Fibroblast of lung (primary cell): ENCODE measurements at regions not wholly inside any gene's neighbourhood (a gene's known extent, or its start where the extent isn't known, plus 50 kb on each side); places are given as distances from the start of the nearest gene placed in this dataset.

ENCODE experiments used
- DNase-seq, 2 donors: peaks; one replicate each; pipeline versions ENCODE4 v3.0.0 to v3.0.0-alpha.2; 2010; ENCODE audit warnings: low read depth in 2 of 2
- H2AFZ ChIP-seq: 2 replicates; pipeline ENCODE4 v1.5.1; 2012; ENCODE audit warnings: low read length, control low read depth, inconsistent platforms
- H3K27ac ChIP-seq: 2 replicates; pipeline ENCODE4 v1.5.1; 2011; ENCODE audit warnings: low read length, control low read depth; ENCODE audit not compliant: insufficient read depth
- H3K27me3 ChIP-seq: 2 replicates; pipeline ENCODE4 v1.5.1; 2011; ENCODE audit warnings: mild to moderate bottlenecking, low read length; ENCODE audit not compliant: control insufficient read depth, insufficient read depth
- H3K36me3 ChIP-seq: 2 replicates; pipeline ENCODE4 v1.5.1; 2011; ENCODE audit warnings: low read length; ENCODE audit not compliant: control insufficient read depth, insufficient read depth
- H3K4me1 ChIP-seq: 2 replicates; pipeline ENCODE4 v1.5.1; 2011; ENCODE audit warnings: low read length; ENCODE audit not compliant: control insufficient read depth, insufficient read depth; ENCODE audit errors: extremely low read depth
- H3K4me2 ChIP-seq: 2 replicates; pipeline ENCODE4 v1.5.1; 2011; ENCODE audit warnings: low read length, control low read depth; ENCODE audit not compliant: insufficient read depth; ENCODE audit errors: extremely low read depth
- H3K4me3 ChIP-seq, 4 experiments: fragments of 200-600 bp in 1 of 4; sonication (generic) in 1 of 4; replicated peaks in 1 of 4; 2 replicates each; pipeline ENCODE4 v1.5.1; 2011 to 2016; ENCODE audit warnings: low read length in 4 of 4, low read depth in 3 of 4, mild to moderate bottlenecking in 3 of 4, control low read depth in 2 of 4, inconsistent platforms in 1 of 4, mixed read lengths in 1 of 4; ENCODE audit not compliant: insufficient read depth in 1 of 4; ENCODE audit errors: control extremely low read depth in 1 of 4
- H3K79me2 ChIP-seq: 2 replicates; pipeline ENCODE4 v1.5.1; 2012; ENCODE audit warnings: mild to moderate bottlenecking, low read length, inconsistent platforms; ENCODE audit not compliant: control insufficient read depth, insufficient read depth
- H3K9ac ChIP-seq: 2 replicates; pipeline ENCODE4 v1.5.1; 2011; ENCODE audit warnings: mild to moderate bottlenecking, low read length, control low read depth; ENCODE audit not compliant: insufficient read depth
- H3K9me3 ChIP-seq: 2 replicates; pipeline ENCODE4 v1.5.1; 2012; ENCODE audit warnings: low read depth, low read length; ENCODE audit not compliant: control insufficient read depth, insufficient read depth
- H4K20me1 ChIP-seq: 2 replicates; pipeline ENCODE4 v1.5.1; 2011; ENCODE audit warnings: low read length; ENCODE audit not compliant: control insufficient read depth, insufficient read depth; ENCODE audit errors: extremely low read depth
- CTCF ChIP-seq, 2 donors: IDR thresholded peaks in 1 of 2; conservative IDR thresholded peaks in 1 of 2; 1 replicate in 1 of 2; 2 replicates in 1 of 2; pipeline ENCODE4 v1.5.1; 2011 to 2012; ENCODE audit warnings: low read length in 2 of 2, control low read depth in 1 of 2, inconsistent platforms in 1 of 2, low read depth in 1 of 2, mild to moderate bottlenecking in 1 of 2
- EZH2 ChIP-seq: IDR thresholded peaks from 2 replicates; pipeline ENCODE4 v1.5.1; 2012; ENCODE audit warnings: low read length, control low read depth, mild to moderate bottlenecking; ENCODE audit errors: missing control alignments

- TF ChIP-seq CTCF (conservative IDR thresholded peaks at IDR 0.05 in 1 of 2, IDR thresholded peaks at IDR 0.05 in 1 of 2; ENCODE audit: low read depth in 1 of 2, low read length in 2 of 2), result no peak
- no peak for TF ChIP-seq EZH2
- H3K27ac ChIP-seq, result no peak overlapping the region
Measured at GRCh38 chr3:59502806-59503205, 453.0 kb upstream of the CFAP20DC start.

DNA sequence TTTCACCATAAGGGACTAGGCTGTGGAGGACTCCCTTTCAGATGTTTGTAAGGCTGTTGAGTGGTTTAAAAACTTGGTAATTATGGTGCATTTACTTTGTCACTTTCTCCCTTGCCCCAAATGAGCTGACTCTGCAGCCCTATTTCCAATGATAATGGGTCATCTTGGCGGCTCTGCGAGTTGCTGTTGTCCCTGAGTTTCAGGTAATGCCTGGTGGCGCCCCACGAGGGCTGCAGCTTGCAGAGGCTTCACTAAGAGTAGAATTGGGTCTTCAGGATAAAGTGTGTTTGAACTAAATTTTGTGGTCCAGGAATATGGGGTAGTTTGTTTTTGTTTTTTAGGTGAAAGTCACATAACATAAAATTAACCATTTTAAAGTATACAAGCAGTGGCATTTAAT lies 450.1 kb upstream of the CFAP20DC start:
- Histone ChIP-seq H3K79me2 (no peaks in the 10 kb centered on the region), H3K27ac (no peak overlapping the region), H3K4me1 (no peaks in the 10 kb centered on the region), H3K9ac (no peak overlapping the region), H3K27me3 (no peaks in the 10 kb centered on the region), H3K36me3 (no peaks in the 10 kb centered on the region), H3K9me3 (no peaks in the 10 kb centered on the region), H3K4me3 (no peak overlapping the region), H3K4me2 (no peak overlapping the region), H2AFZ (no peak overlapping the region), H4K20me1 (no peaks in the 10 kb centered on the region)
- no peak for DNase-seq
- TF ChIP-seq EZH2 (no peak), CTCF (conservative IDR thresholded peaks at IDR 0.05 in 1 of 2, IDR thresholded peaks at IDR 0.05 in 1 of 2; ENCODE audit: low read depth in 1 of 2, low read length in 2 of 2) (no peak)

More at GRCh38 chr3:59502806-59503205, 453.0 kb upstream of the CFAP20DC start:
- DNase-seq, result peak; percentile 68 to 93
- no peaks in the 10 kb centered on the region for H3K4me1 ChIP-seq
- H4K20me1 ChIP-seq, result no peaks in the 10 kb centered on the region
- H3K9ac ChIP-seq, result no peak overlapping the region
- H3K36me3 ChIP-seq, result no peaks in the 10 kb centered on the region
- no peak overlapping the region for H3K4me2 ChIP-seq
- H3K9me3 ChIP-seq, result no peaks in the 10 kb centered on the region
- no peak overlapping the region for H2AFZ ChIP-seq
- no peaks in the 10 kb centered on the region for H3K79me2 ChIP-seq
- no peak overlapping the region for H3K4me3 ChIP-seq
- H3K27me3 ChIP-seq, result no peaks in the 10 kb centered on the region

- Histone ChIP-seq H2AFZ (no peak overlapping the region), H3K36me3 (no peaks in the 10 kb centered on the region), H3K9me3 (no peaks in the 10 kb centered on the region), H3K4me3 (no peak overlapping the region), H3K27me3 (no peaks in the 10 kb centered on the region), H3K27ac (no peak overlapping the region), H3K79me2 (no peaks in the 10 kb centered on the region), H4K20me1 (no peaks in the 10 kb centered on the region), H3K4me2 (no peak overlapping the region), H3K9ac (no peak overlapping the region), H3K4me1 (no peaks in the 10 kb centered on the region)
- no peak for TF ChIP-seq CTCF (conservative IDR thresholded peaks at IDR 0.05 in 1 of 2, IDR thresholded peaks at IDR 0.05 in 1 of 2; ENCODE audit: low read depth in 1 of 2, low read length in 2 of 2)
- DNase-seq, result no peak
Measured at GRCh38 chr3:59499000-59499399, 449.2 kb upstream of the CFAP20DC start.
